H9 (cell line): ENCODE measurements at regions not wholly inside any gene's neighbourhood (a gene's known extent, or its start where the extent isn't known, plus 50 kb on each side); places are given as distances from the start of the nearest gene placed in this dataset.

Experiments
- DNase-seq: peaks from one replicate; pipeline ENCODE4 v3.0.0-alpha.2; 2017
- H2AFZ ChIP-seq: one replicate; pipeline ENCODE4 v1.6.1; 2013; ENCODE audit warnings: mild to moderate bottlenecking, low read length, control low read depth, moderate library complexity
- H2AK5ac ChIP-seq: 2 replicates; pipeline ENCODE4 v1.6.1; 2013; ENCODE audit warnings: low read length, control low read depth, mixed read lengths; ENCODE audit not compliant: insufficient read length
- H2BK120ac ChIP-seq: one replicate; pipeline ENCODE4 v1.6.1; 2013; ENCODE audit warnings: low read depth, mild to moderate bottlenecking, low read length, control low read depth, inconsistent platforms; ENCODE audit not compliant: poor library complexity, severe bottlenecking
- H2BK12ac ChIP-seq: 2 replicates; pipeline ENCODE4 v1.6.1; 2013; ENCODE audit warnings: low read length, control low read depth, mixed read lengths, low read depth; ENCODE audit not compliant: insufficient read length
- H2BK15ac ChIP-seq: 2 replicates; pipeline ENCODE4 v1.6.1; 2013; ENCODE audit warnings: low read depth, low read length, control low read depth
- H2BK20ac ChIP-seq: one replicate; pipeline ENCODE4 v1.6.1; 2013; ENCODE audit warnings: low read depth, mild to moderate bottlenecking, low read length, control low read depth, inconsistent platforms; ENCODE audit not compliant: poor library complexity, severe bottlenecking
- H2BK5ac ChIP-seq: 2 replicates; pipeline ENCODE4 v1.6.1; 2013; ENCODE audit warnings: low read length, control low read depth, mixed read lengths; ENCODE audit not compliant: insufficient read length
- H3K14ac ChIP-seq: 2 replicates; pipeline ENCODE4 v1.6.1; 2013; ENCODE audit warnings: low read length, control low read depth; ENCODE audit not compliant: insufficient read depth
- H3K18ac ChIP-seq: 2 replicates; pipeline ENCODE4 v1.6.1; 2013; ENCODE audit warnings: low read depth, mild to moderate bottlenecking, mixed read lengths, low read length, control low read depth; ENCODE audit not compliant: insufficient read length
- H3K23ac ChIP-seq: 2 replicates; pipeline ENCODE4 v1.6.1; 2013; ENCODE audit warnings: low read length, control low read depth, mixed read lengths, low read depth; ENCODE audit not compliant: insufficient read length
- H3K23me2 ChIP-seq: 2 replicates; pipeline ENCODE4 v1.6.1; 2013; ENCODE audit warnings: low read depth, mild to moderate bottlenecking, mixed read lengths, low read length, control low read depth; ENCODE audit not compliant: insufficient read length, poor library complexity, severe bottlenecking
- H3K27ac ChIP-seq: 2 replicates; pipeline ENCODE4 v1.5.1; 2013; ENCODE audit warnings: low read length, control low read depth, mixed read lengths, low read depth; ENCODE audit not compliant: insufficient read length
- H3K27me3 ChIP-seq: 2 replicates; pipeline ENCODE4 v1.6.1; 2013; ENCODE audit warnings: low read length, control low read depth, inconsistent platforms; ENCODE audit not compliant: insufficient read depth
- H3K4ac ChIP-seq: 2 replicates; pipeline ENCODE4 v1.6.1; 2013; ENCODE audit warnings: low read depth, mild to moderate bottlenecking, control low read depth, inconsistent platforms, low read length, moderate library complexity
- H3K4me1 ChIP-seq: 2 replicates; pipeline ENCODE4 v1.6.1; 2013; ENCODE audit warnings: low read length, control low read depth, inconsistent platforms; ENCODE audit not compliant: insufficient read depth
- H3K4me2 ChIP-seq: 2 replicates; pipeline ENCODE4 v1.6.1; 2013; ENCODE audit warnings: low read length, control low read depth, mixed read lengths; ENCODE audit not compliant: insufficient read length, insufficient read depth
- H3K56ac ChIP-seq: 2 replicates; pipeline ENCODE4 v1.6.1; 2013; ENCODE audit warnings: low read depth, mild to moderate bottlenecking, mixed read lengths, low read length, control low read depth; ENCODE audit not compliant: insufficient read length
- H3K79me1 ChIP-seq: 2 replicates; pipeline ENCODE4 v1.6.1; 2013; ENCODE audit warnings: low read depth, mild to moderate bottlenecking, moderate library complexity, low read length, control low read depth, inconsistent platforms; ENCODE audit not compliant: insufficient read depth, poor library complexity, severe bottlenecking
- H3K79me2 ChIP-seq: 2 replicates; pipeline ENCODE4 v1.6.1; 2013; ENCODE audit warnings: low read length, control low read depth, inconsistent platforms; ENCODE audit not compliant: insufficient read depth
- H3K9ac ChIP-seq: 2 replicates; pipeline ENCODE4 v1.6.1; 2013; ENCODE audit warnings: low read length, control low read depth, mixed read lengths; ENCODE audit not compliant: insufficient read length; ENCODE audit errors: extremely low read depth
- H3K9me3 ChIP-seq: one replicate; pipeline ENCODE4 v1.6.1; 2013; ENCODE audit warnings: low read depth, low read length, inconsistent platforms; ENCODE audit not compliant: control insufficient read depth
- H3T11ph ChIP-seq: one replicate; pipeline ENCODE4 v1.6.1; 2013; ENCODE audit warnings: mild to moderate bottlenecking, low read length, control low read depth, inconsistent platforms
- H4K20me1 ChIP-seq: one replicate; pipeline ENCODE4 v1.6.1; 2013; ENCODE audit not compliant: control insufficient read depth, insufficient read length, insufficient read depth
- H4K5ac ChIP-seq: 2 replicates; pipeline ENCODE4 v1.6.1; 2013; ENCODE audit warnings: low read depth, mild to moderate bottlenecking, mixed read lengths, low read length, control low read depth; ENCODE audit not compliant: insufficient read length
- H4K8ac ChIP-seq: replicated peaks from 2 replicates; pipeline ENCODE4 v1.6.1; 2013; ENCODE audit warnings: low read length, control low read depth, mixed read lengths, low read depth; ENCODE audit not compliant: insufficient read length
- H4K91ac ChIP-seq: 2 replicates; pipeline ENCODE4 v1.6.1; 2013; ENCODE audit warnings: low read depth, mild to moderate bottlenecking, moderate library complexity, mixed read lengths, low read length, control low read depth; ENCODE audit not compliant: insufficient read length
- H3K27ac Mint-ChIP-seq, 3 experiments: 2 replicates in 2 of 3; 3 replicates in 1 of 3; pipeline ENCODE4 v1.8.0; 2020 to 2021; ENCODE audit warnings: mixed read lengths in 3 of 3, mild to moderate bottlenecking in 1 of 3, moderate library complexity in 1 of 3
- H3K27me3 Mint-ChIP-seq: 2 replicates; pipeline ENCODE4 v1.8.0; 2021; ENCODE audit warnings: low read depth, mild to moderate bottlenecking, moderate library complexity, mixed read lengths
- H3K36me3 Mint-ChIP-seq, 3 experiments: 2 replicates in 2 of 3; 3 replicates in 1 of 3; pipeline ENCODE4 v1.8.0; 2020 to 2021; ENCODE audit warnings: low read depth in 3 of 3, mixed read lengths in 3 of 3; ENCODE audit not compliant: insufficient read depth in 1 of 3
- H3K4me1 Mint-ChIP-seq, 2 experiments: 2 replicates each; pipeline ENCODE4 v1.8.0; 2020; ENCODE audit warnings: mixed read lengths in 2 of 2
- H3K4me3 Mint-ChIP-seq, 2 experiments: 2 replicates in 1 of 2; 3 replicates in 1 of 2; pipeline ENCODE4 v1.8.0; 2020 to 2021; ENCODE audit warnings: mild to moderate bottlenecking in 2 of 2, mixed read lengths in 2 of 2, moderate library complexity in 1 of 2
- H3K9me3 Mint-ChIP-seq, 2 experiments: 2 replicates in 1 of 2; 3 replicates in 1 of 2; pipeline ENCODE4 v1.8.0; 2020; ENCODE audit warnings: mild to moderate bottlenecking in 2 of 2, mixed read lengths in 2 of 2, moderate library complexity in 1 of 2
- WGBS: extraction: QIAGEN DNeasy Blood & Tissue Kit; methylation state at CpG from one replicate; pipeline ENCODE4 v1.1.7; 2013; ENCODE audit warnings: missing lambda C conversion rate, low lambda C conversion rate, mixed read lengths; ENCODE audit not compliant: insufficient read length; ENCODE audit errors: extremely low coverage; 5-methylcytosine and 5-hydroxymethylcytosine counted together
- TF ChIP-seq, protein P1 (sequence below): fragments of 200-600 bp; sonication (generic); conservative IDR thresholded peaks from 3 replicates; pipeline ENCODE4 v1.8.0; 2021; ENCODE audit warnings: antibody characterized with exemption, mild to moderate bottlenecking

DNA sequence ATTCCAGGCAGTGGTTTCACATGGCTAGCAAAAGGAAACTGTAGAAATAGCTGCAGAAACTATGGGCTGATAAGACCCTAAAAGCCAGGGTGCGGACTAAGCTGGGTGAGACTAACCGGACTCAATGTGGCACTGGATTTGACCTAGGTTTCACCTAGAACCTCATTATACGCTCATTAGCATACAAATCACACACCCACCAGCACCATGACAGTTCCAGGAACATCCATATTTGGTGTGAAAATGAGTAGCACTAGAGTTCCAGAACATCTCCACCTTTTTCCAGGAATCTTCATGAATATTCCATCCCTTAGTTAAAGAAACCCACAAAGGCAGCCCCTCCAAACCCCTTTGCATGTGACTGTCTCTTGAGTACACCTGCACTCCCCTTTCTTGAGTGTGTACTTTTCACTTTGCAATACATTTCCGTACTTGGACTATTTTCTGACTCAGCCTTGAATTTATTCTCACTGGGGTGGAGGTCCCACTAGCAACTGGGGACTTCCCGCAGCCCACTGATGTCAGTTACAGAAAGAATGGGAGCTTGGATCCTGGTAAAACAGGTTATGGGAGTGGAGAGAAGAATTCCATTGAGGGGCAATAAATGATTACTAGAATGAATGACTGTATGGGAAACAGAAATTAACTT is 58.0 kb upstream of the SPATA31C2 start:
- Histone ChIP-seq H3K79me2 (no peaks in the 10 kb centered on the region), H3K4me1 (peaks cover 5% of the 10 kb centered on the region; the same call in 1 of the 2 replicates), H3K27ac (no peak overlapping the region), H3K9me3 (no peaks in the 10 kb centered on the region), H3K79me1 (no peaks in the 10 kb centered on the region), H3K27me3 (no peaks in the 10 kb centered on the region), H4K20me1 (no peaks in the 10 kb centered on the region), H3K9ac (no peak overlapping the region), H2BK20ac (no peak overlapping the region), H3T11ph (no peak overlapping the region), H3K4me2 (no peak overlapping the region), H2BK12ac (no peak overlapping the region), H3K18ac (no peak overlapping the region), H4K5ac (no peak overlapping the region), H3K56ac (no peak overlapping the region), H4K91ac (no peak overlapping the region), H2BK120ac (no peak overlapping the region), H2BK15ac (no peak overlapping the region), H3K23ac (no peak overlapping the region), H2AFZ (no peak overlapping the region), H3K14ac (no peak overlapping the region), H2AK5ac (no peak overlapping the region), H3K23me2 (no peaks in the 10 kb centered on the region), H4K8ac (no peak overlapping the region), H2BK5ac (no peak overlapping the region), H3K4ac (no peak overlapping the region)
- no peaks in the 10 kb centered on the region for H3K9me3 Mint-ChIP-seq
- no peak overlapping the region for H3K4me3 Mint-ChIP-seq
- no CpG with 5 or more reads among the region's 5 CpGs for WGBS
- peaks cover 29 to 32% of the 10 kb centered on the region in 2 experiments for H3K4me1 Mint-ChIP-seq
- peak overlapping the region in 1 of 3 experiments; percentile 17; a peak in 1 of 7 replicates for H3K27ac Mint-ChIP-seq
- TF ChIP-seq, protein P1, sequence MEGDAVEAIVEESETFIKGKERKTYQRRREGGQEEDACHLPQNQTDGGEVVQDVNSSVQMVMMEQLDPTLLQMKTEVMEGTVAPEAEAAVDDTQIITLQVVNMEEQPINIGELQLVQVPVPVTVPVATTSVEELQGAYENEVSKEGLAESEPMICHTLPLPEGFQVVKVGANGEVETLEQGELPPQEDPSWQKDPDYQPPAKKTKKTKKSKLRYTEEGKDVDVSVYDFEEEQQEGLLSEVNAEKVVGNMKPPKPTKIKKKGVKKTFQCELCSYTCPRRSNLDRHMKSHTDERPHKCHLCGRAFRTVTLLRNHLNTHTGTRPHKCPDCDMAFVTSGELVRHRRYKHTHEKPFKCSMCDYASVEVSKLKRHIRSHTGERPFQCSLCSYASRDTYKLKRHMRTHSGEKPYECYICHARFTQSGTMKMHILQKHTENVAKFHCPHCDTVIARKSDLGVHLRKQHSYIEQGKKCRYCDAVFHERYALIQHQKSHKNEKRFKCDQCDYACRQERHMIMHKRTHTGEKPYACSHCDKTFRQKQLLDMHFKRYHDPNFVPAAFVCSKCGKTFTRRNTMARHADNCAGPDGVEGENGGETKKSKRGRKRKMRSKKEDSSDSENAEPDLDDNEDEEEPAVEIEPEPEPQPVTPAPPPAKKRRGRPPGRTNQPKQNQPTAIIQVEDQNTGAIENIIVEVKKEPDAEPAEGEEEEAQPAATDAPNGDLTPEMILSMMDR: no peak
- H3K27me3 Mint-ChIP-seq: no peaks in the 10 kb centered on the region; the same call in 1 of the 2 replicates
- no peak for DNase-seq
- H3K36me3 Mint-ChIP-seq: no peaks in the 10 kb centered on the region
